GM18498 (cell line): ENCODE measurements at regions not wholly inside any gene's neighbourhood (a gene's known extent, or its start where the extent isn't known, plus 50 kb on each side); places are given as distances from the start of the nearest gene placed in this dataset.
"Not testable (repeated sequence)": the region's sequence is repeated elsewhere in the genome, so short reads cannot be mapped to it uniquely, and the experiment has no call there.

ENCODE experiments used
- ATAC-seq: cut with Tn5 transposase; IDR thresholded peaks from one replicate; pipeline ENCODE4 v1.9.1; 2021; ENCODE audit warnings: mild to moderate bottlenecking, moderate library complexity; ENCODE audit not compliant: unreplicated experiment

GRCh38 chr3:23111797-23112196 is 91.3 kb upstream of the UBE2E2 start:
- ATAC-seq = no peak

- ATAC-seq = no peak
These were observed 90.6 kb upstream of the UBE2E2 start for GRCh38 chr3:23112491-23112890.

GRCh38 chr3:23113455-23114171 is 89.5 kb upstream of the UBE2E2 start:
- no peak for ATAC-seq

- no peak for ATAC-seq
These were observed 88.7 kb upstream of the UBE2E2 start for GRCh38 chr3:23114432-23114831.

- ATAC-seq = no peak
These were observed 87.8 kb upstream of the UBE2E2 start for GRCh38 chr3:23115171-23115877.

GRCh38 chr3:23116081-23116837 is 86.9 kb upstream of the UBE2E2 start:
- ATAC-seq = no peak

- ATAC-seq = no peak
These were observed 85.3 kb upstream of the UBE2E2 start for GRCh38 chr3:23117856-23118255.

GRCh38 chr3:23127196-23127595 is 75.9 kb upstream of the UBE2E2 start:
- no peak for ATAC-seq

GRCh38 chr3:23128655-23129054 is 74.5 kb upstream of the UBE2E2 start:
- no peak for ATAC-seq

- no peak for ATAC-seq
These were observed 74.0 kb upstream of the UBE2E2 start for GRCh38 chr3:23129117-23129516.

- ATAC-seq = peak; percentile 62
These were observed 73.3 kb upstream of the UBE2E2 start for GRCh38 chr3:23129817-23130216.

- no peak for ATAC-seq
These were observed 72.7 kb upstream of the UBE2E2 start for GRCh38 chr3:23130406-23130805.

- ATAC-seq = no peak
These were observed 67.9 kb upstream of the UBE2E2 start for GRCh38 chr3:23135026-23135785.

- ATAC-seq = no peak
These were observed 67.1 kb upstream of the UBE2E2 start for GRCh38 chr3:23136054-23136453.

GRCh38 chr3:23144051-23144450 is 59.1 kb upstream of the UBE2E2 start:
- not testable (repeated sequence) for ATAC-seq

- ATAC-seq = no peak
These were observed 57.0 kb upstream of the UBE2E2 start for GRCh38 chr3:23146163-23146562.

- no peak for ATAC-seq
These were observed 50.1 kb upstream of the UBE2E2 start for GRCh38 chr3:23152989-23153388.
